ENCODE measurements at regions not wholly inside any gene's neighbourhood (a gene's known extent, or its start where the extent isn't known, plus 50 kb on each side); places are given as distances from the start of the nearest gene placed in this dataset.

DNA sequence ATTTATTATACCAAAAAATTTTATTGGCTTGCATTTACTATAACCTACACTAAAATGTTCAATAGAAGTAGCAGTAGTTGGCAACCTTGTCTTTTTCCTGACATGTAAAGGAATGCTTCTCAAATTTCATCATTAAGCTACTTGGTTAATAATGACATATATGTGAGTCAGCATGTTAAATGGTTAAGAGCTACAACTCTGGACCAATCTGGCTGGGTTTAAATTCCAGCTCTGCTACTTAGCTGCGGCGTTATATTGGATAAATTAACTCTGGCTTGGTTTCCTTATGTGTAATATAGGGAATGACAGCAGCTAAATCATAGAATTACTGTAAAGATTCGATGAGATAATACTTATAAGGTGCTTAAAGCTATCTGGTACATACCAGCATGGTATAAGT is 53.7 kb upstream of the OTOGL start:
- H3K4me3 ChIP-seq (replicated peaks; ENCODE audit: low read depth, low read length): no peak overlapping the region
- TF ChIP-seq, protein P1, sequence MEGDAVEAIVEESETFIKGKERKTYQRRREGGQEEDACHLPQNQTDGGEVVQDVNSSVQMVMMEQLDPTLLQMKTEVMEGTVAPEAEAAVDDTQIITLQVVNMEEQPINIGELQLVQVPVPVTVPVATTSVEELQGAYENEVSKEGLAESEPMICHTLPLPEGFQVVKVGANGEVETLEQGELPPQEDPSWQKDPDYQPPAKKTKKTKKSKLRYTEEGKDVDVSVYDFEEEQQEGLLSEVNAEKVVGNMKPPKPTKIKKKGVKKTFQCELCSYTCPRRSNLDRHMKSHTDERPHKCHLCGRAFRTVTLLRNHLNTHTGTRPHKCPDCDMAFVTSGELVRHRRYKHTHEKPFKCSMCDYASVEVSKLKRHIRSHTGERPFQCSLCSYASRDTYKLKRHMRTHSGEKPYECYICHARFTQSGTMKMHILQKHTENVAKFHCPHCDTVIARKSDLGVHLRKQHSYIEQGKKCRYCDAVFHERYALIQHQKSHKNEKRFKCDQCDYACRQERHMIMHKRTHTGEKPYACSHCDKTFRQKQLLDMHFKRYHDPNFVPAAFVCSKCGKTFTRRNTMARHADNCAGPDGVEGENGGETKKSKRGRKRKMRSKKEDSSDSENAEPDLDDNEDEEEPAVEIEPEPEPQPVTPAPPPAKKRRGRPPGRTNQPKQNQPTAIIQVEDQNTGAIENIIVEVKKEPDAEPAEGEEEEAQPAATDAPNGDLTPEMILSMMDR (IDR thresholded peaks at IDR 0.05; ENCODE audit: low read depth, low read length, missing control alignments): no peak

DNA sequence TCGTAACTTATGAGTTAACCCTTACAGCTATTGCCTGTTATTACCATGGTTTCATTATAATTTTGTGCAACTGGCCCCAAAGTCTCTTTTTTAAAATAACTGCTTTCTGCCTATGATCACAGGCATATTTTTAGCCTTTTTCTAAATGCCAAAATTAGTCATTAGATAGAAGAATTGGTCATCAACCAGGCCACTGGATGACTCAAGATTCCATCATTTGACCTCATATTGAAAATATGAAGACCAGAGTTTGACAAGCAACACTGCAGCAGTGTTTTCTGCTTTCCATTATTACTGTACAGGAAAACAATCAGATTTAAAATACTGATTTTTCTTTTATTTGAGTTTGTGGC is 54.7 kb upstream of the OTOGL start:
- no peak overlapping the region for H3K4me3 ChIP-seq (replicated peaks; ENCODE audit: low read depth, low read length)
- DNase-seq (ENCODE audit: extremely low read depth, low read depth): peak; percentile 39
- TF ChIP-seq, protein P1 (IDR thresholded peaks at IDR 0.05; ENCODE audit: low read depth, low read length, missing control alignments): no peak

More for the DNA sequence above, 53.7 kb upstream of the OTOGL start:
- peak; percentile 45 for DNase-seq (ENCODE audit: extremely low read depth, low read depth)

DNA sequence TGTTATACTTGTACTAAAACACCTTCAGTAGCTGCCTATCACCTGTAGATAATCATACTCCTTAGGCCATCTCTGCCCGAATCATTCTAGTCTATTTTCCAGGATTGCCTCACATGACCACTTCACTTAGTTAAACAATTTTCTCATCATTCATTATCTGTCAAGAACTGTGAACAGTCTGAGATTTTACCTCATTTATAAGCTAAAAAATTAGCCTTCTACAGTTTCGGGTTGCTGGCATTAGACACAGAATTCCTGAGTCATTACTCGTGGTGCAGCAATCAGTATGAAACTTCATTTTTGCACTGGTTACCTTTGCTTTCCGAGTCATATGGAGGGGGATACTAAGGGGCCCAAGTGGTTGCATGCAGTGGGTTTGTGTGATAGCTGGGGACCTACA is 57.6 kb upstream of the OTOGL start:
- TF ChIP-seq, protein P1 (IDR thresholded peaks at IDR 0.05; ENCODE audit: low read depth, low read length, missing control alignments): no peak
- no peak overlapping the region for H3K4me3 ChIP-seq (replicated peaks; ENCODE audit: low read depth, low read length)
- DNase-seq (ENCODE audit: extremely low read depth, low read depth): no peak

DNA sequence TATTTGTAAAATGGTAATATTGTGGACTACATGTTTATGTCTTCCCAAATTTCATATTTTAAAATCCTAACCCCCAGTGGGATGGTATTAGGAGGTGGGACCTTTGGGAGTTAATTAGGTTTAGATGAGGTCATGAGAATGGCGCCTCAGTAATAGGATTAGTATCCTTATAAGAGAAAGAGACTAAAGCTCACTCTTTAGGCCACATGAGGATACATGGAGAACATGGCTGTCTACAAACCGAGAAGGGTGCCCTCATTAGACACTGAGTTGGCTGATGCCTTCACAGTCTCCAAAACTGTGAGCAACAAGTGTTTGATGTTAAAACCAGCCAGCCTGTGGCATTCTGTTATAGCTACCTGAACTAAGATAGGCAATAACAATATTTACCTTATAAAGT is 58.3 kb upstream of the OTOGL start:
- no peak overlapping the region for H3K4me3 ChIP-seq (replicated peaks; ENCODE audit: low read depth, low read length)
- DNase-seq (ENCODE audit: extremely low read depth, low read depth): no peak
- TF ChIP-seq, protein P1 (IDR thresholded peaks at IDR 0.05; ENCODE audit: low read depth, low read length, missing control alignments): no peak

DNA sequence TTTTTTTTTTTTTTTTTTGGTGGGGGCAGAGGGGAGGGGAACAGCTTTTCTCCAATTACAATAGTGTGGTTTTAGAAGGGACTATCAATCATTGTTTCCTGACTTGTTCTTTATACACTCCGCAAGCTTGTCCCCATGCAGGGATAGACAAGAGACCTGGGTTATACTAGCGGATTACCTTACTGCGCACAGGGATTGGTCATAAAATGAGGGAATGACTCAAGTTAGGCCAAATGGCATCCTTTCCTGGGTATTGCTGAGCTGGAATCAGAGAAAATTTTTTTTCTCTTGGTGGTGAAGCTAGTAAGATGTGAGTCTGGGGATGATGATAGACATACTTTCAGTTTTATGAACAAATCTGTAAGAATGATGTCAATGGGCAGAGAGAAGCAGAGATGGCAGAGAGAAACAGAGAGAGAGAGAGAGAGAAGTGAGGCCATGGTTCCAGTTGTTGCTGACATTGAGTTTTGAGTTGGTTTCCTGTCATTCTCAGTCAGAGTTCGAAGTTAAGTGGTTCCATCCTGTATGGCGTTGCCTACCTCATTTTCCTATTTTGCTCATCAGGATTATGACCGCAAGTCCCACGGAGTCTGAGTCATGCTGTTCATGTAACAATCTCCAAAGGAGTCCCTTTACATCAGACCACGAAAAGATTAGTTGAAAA is 59.1 kb upstream of the OTOGL start:
- DNase-seq (ENCODE audit: extremely low read depth, low read depth): no peak
- H3K4me3 ChIP-seq (replicated peaks; ENCODE audit: low read depth, low read length): no peak overlapping the region
- TF ChIP-seq, protein P1 (IDR thresholded peaks at IDR 0.05; ENCODE audit: low read depth, low read length, missing control alignments): no peak

DNA sequence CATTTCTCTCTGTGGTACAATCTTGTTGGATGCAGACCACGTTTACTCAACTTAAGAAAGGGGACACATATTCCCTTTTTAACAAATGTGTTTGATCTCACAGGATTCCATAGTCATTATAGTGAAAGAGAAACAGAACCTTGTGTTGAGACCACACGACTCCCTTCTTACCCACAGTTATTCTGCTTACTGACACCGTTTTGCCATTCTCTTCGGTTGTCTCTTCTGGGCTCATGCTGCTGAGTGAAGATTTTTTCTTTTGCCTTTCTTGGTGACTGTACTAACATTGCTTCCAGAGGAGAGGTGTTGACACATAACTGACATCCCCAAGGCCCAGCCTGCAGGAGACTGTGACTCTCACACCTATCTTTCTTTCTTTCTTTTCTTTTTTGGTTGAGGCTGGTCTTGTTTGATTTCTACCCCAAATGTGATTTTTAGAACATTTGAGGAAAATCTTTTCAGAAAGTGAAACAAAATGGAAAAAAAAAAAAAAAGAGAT is 61.2 kb upstream of the OTOGL start:
- DNase-seq (ENCODE audit: extremely low read depth, low read depth): no peak
- H3K4me3 ChIP-seq (replicated peaks; ENCODE audit: low read depth, low read length): no peak overlapping the region
- TF ChIP-seq, protein P1 (IDR thresholded peaks at IDR 0.05; ENCODE audit: low read depth, low read length, missing control alignments): no peak

DNA sequence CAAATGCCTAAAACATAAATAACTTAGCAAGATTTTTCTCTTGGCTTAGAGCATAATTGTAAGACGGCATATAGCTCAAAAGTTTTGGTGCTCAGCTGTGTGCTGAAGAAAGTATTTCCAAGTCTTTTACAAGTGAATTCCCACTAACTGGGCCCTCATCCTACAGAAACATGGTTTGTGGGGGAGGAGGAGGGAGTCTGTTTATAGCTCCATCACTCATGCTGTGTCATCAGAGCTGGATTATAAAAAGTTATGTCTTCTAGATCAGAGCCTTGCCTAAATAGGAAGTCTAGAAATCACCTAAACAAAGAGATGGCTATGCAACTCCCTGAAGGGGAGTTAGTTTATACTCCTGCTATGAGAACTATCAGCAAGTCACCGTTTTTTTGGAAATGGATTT is 65.9 kb upstream of the OTOGL start:
- H3K4me3 ChIP-seq (replicated peaks; ENCODE audit: low read depth, low read length): no peak overlapping the region
- no peak for DNase-seq (ENCODE audit: extremely low read depth, low read depth)
- TF ChIP-seq, protein P1 (IDR thresholded peaks at IDR 0.05; ENCODE audit: low read depth, low read length, missing control alignments): no peak

Measured in HFF-Myc (cell line).